ENCODE measurements at regions not wholly inside any gene's neighbourhood (a gene's known extent, or its start where the extent isn't known, plus 50 kb on each side); places are given as distances from the start of the nearest gene placed in this dataset.

DNA sequence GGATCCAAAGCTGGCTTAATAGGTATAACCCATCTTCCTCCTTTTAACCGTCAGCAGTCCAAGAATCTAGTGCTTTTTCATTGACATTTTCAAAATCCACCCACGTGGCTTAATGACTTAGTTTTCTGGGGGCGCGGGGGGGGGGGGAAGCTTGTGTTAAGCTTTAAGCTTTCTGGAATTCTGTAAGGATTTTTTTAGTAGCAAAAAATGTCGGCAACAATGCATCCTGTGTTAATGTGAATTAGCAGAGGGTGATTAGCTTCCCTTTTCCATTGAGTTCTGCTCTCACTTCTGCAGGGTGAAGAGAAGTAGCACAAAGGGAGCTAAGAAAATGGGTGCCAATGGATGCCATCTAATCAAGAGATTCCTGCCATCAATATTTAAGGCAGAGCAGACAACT, 348.2 kb downstream of the SAMD5 start:
- TF ChIP-seq, protein P1, sequence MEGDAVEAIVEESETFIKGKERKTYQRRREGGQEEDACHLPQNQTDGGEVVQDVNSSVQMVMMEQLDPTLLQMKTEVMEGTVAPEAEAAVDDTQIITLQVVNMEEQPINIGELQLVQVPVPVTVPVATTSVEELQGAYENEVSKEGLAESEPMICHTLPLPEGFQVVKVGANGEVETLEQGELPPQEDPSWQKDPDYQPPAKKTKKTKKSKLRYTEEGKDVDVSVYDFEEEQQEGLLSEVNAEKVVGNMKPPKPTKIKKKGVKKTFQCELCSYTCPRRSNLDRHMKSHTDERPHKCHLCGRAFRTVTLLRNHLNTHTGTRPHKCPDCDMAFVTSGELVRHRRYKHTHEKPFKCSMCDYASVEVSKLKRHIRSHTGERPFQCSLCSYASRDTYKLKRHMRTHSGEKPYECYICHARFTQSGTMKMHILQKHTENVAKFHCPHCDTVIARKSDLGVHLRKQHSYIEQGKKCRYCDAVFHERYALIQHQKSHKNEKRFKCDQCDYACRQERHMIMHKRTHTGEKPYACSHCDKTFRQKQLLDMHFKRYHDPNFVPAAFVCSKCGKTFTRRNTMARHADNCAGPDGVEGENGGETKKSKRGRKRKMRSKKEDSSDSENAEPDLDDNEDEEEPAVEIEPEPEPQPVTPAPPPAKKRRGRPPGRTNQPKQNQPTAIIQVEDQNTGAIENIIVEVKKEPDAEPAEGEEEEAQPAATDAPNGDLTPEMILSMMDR (IDR thresholded peaks at IDR 0.05; ENCODE audit: insufficient read depth, low read depth, low read length, missing control alignments) = no peak
- no peak for DNase-seq (ENCODE audit: low read depth)

DNA sequence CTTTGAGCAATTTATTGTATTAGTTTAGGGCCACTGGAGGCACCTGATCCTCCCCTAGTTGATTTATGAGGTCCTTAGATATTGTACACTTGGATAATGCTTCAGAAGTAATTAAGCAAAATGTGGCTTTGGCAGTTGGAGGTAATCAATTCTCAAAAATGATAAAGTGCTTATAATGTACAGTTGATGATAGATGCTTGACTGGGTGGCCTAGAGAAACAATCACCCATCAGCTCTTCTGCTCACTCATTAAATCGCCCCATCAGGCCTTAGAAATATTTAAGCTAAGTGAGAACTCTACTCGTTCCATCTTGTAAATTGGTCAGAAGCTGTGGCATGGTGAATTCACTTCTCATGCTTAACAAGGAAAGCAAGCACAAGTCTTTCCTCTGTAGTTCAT, 349.9 kb downstream of the SAMD5 start:
- no peak for DNase-seq (ENCODE audit: low read depth)
- TF ChIP-seq, protein P1 (IDR thresholded peaks at IDR 0.05; ENCODE audit: insufficient read depth, low read depth, low read length, missing control alignments) = no peak
- H3K4me3 ChIP-seq (ENCODE audit: low read length) = no peak overlapping the region

More for the DNA sequence above, 348.2 kb downstream of the SAMD5 start:
- H3K4me3 ChIP-seq (ENCODE audit: low read length) = no peak overlapping the region

- DNase-seq (ENCODE audit: low read depth) = no peak
- no peak overlapping the region for H3K4me3 ChIP-seq (ENCODE audit: low read length)
- TF ChIP-seq, protein P1 (IDR thresholded peaks at IDR 0.05; ENCODE audit: insufficient read depth, low read depth, low read length, missing control alignments) = no peak
These were observed 350.6 kb downstream of the SAMD5 start for GRCh38 chr6:147859071-147859470.

DNA sequence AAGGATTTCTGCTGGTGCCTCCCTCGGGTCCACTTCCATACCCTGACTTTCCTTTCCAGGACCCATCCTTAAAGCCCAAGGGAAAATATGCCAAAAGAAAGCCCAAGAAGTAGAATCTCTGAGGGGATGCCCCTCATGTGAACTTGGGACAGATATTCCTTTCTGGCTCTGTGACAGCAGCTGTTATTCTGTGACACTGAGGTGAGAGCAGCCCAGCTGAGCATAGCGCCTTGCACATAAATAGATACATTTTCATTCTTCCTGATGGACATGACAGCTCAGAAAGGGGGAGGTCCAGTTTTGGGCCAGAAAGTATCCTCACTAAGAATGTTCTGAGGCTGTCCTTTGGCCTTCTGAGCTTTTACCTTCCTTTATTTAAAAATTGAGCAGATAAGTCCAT, 353.2 kb downstream of the SAMD5 start:
- TF ChIP-seq, protein P1 (IDR thresholded peaks at IDR 0.05; ENCODE audit: insufficient read depth, low read depth, low read length, missing control alignments) = no peak
- H3K4me3 ChIP-seq (ENCODE audit: low read length) = no peak overlapping the region
- DNase-seq (ENCODE audit: low read depth) = no peak

DNA sequence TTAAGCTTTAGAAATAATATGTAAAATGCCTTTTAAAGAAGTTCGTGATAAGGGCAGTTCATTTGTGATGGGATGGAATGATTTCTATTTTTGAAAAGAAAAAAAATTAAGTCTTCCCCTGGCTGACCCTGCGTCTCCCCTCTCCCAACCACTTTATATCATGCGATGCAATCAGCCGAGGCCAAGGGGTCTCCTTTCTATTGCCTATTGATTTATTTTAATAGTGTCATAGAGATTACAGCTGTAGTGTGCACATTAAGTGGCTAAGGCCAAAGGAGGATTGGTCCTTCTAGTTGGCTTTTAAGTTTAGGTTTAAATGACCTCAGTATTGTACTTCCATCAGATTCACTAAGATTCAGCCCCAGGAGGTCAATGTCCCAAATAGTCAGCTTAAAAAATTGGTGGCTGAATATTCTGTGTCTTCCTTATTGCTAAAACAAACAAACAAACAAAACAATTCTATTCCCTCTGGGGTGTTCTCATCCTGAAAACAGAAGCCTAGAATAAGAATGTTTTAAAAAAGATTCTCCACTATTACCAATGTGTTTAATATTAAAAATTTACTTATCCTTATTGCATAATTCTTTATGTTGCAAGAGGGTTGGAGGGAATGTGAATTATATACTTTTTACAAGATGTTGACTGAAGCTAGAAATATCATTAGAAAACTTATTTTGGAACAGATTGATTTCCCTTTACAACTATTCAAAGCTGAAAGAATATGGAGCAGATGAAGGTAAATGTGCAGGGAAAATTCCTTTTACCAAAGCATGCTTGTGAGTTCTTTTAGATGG, 359.1 kb downstream of the SAMD5 start:
- no peak overlapping the region for H3K4me3 ChIP-seq (ENCODE audit: low read length)
- TF ChIP-seq, protein P1 (IDR thresholded peaks at IDR 0.05; ENCODE audit: insufficient read depth, low read depth, low read length, missing control alignments) = no peak
- DNase-seq (ENCODE audit: low read depth) = no peak

- H3K4me3 ChIP-seq (ENCODE audit: low read length) = no peak overlapping the region
- DNase-seq (ENCODE audit: low read depth) = no peak
- TF ChIP-seq, protein P1 (IDR thresholded peaks at IDR 0.05; ENCODE audit: insufficient read depth, low read depth, low read length, missing control alignments) = no peak
These were observed 360.1 kb downstream of the SAMD5 start for GRCh38 chr6:147868427-147869190.
